Superior temporal gyrus (tissue), 1 donor: ENCODE measurements at regions not wholly inside any gene's neighbourhood (a gene's known extent, or its start where the extent isn't known, plus 50 kb on each side); places are given as distances from the start of the nearest gene placed in this dataset.
"Not testable (repeated sequence)": the region's sequence is repeated elsewhere in the genome, so short reads cannot be mapped to it uniquely, and the experiment has no call there.

Source experiments
- DNase-seq: peaks from one replicate; pipeline ENCODE4 v3.0.0-alpha.2; 2016; ENCODE audit errors: extremely low spot score

- DNase-seq, result no peak
Observed at GRCh38 chr19:28685802-28686201, 527.1 kb downstream of the UQCRFS1 start.

GRCh38 chr19:28685077-28685476 is 527.9 kb downstream of the UQCRFS1 start:
- DNase-seq, result not testable (repeated sequence)

GRCh38 chr19:28680111-28680510 is 532.8 kb downstream of the UQCRFS1 start:
- DNase-seq, result no peak

GRCh38 chr19:28670836-28671235 is 542.1 kb downstream of the UQCRFS1 start:
- DNase-seq, result no peak

GRCh38 chr19:28669804-28670203 is 543.1 kb downstream of the UQCRFS1 start:
- DNase-seq, result no peak

GRCh38 chr19:28667348-28667977 is 545.5 kb downstream of the UQCRFS1 start:
- no peak for DNase-seq

GRCh38 chr19:28665748-28666147 is 547.2 kb downstream of the UQCRFS1 start:
- no peak for DNase-seq

GRCh38 chr19:28656644-28657043 is 556.3 kb downstream of the UQCRFS1 start:
- no peak for DNase-seq

- no peak for DNase-seq
Observed at GRCh38 chr19:28655054-28655453, 557.9 kb downstream of the UQCRFS1 start.

- DNase-seq, result peak; percentile 33
Observed at GRCh38 chr19:28652765-28653164, 560.2 kb downstream of the UQCRFS1 start.

GRCh38 chr19:28646629-28647028 is 566.3 kb downstream of the UQCRFS1 start:
- DNase-seq, result no peak

- no peak for DNase-seq
Observed at GRCh38 chr19:28644169-28644775, 568.7 kb downstream of the UQCRFS1 start.

GRCh38 chr19:28642787-28643683 is 569.9 kb downstream of the UQCRFS1 start:
- DNase-seq, result no peak

- no peak for DNase-seq
Observed at GRCh38 chr19:28641395-28641794, 571.6 kb downstream of the UQCRFS1 start.

- DNase-seq, result no peak
Observed at GRCh38 chr19:28640506-28640905, 572.4 kb downstream of the UQCRFS1 start.

GRCh38 chr19:28638445-28638844 is 574.5 kb downstream of the UQCRFS1 start:
- DNase-seq, result no peak

- no peak for DNase-seq
Observed at GRCh38 chr19:28636706-28637105, 576.2 kb downstream of the UQCRFS1 start.

- DNase-seq, result no peak
Observed at GRCh38 chr19:28636016-28636629, 576.8 kb downstream of the UQCRFS1 start.

GRCh38 chr19:28634837-28635236 is 578.1 kb downstream of the UQCRFS1 start:
- DNase-seq, result no peak

GRCh38 chr19:28634019-28634328 is 579.0 kb downstream of the UQCRFS1 start:
- DNase-seq, result no peak

- peak; percentile 23 for DNase-seq
Observed at GRCh38 chr19:28633319-28634018, 579.5 kb downstream of the UQCRFS1 start.
